Right lobe of liver (tissue), 4 donors: ENCODE measurements at regions not wholly inside any gene's neighbourhood (a gene's known extent, or its start where the extent isn't known, plus 50 kb on each side); places are given as distances from the start of the nearest gene placed in this dataset.

Source experiments
- POLR2A ChIP-seq: fragments of 450-650 bp; IDR thresholded peaks from one replicate; pipeline ENCODE4 v1.6.1; 2017; ENCODE audit warnings: antibody characterized with exemption, mild to moderate bottlenecking
- TF ChIP-seq, protein P1 (sequence below), 4 donors: fragments of 200-600 bp in 3 of 4; fragments of 450-650 bp in 1 of 4; IDR thresholded peaks; one replicate each; pipeline versions ENCODE4 v1.5.1 to v1.8.0; 2016 to 2022; ENCODE audit warnings: antibody characterized with exemption in 4 of 4, mild to moderate bottlenecking in 2 of 4
- donor health status: DM: no; HTN: no; CAD: no.
- donor health status: DM: no; HTN: no; CAD: no.
- donor health status: DM: no; HTN: yes; CAD: no.

DNA sequence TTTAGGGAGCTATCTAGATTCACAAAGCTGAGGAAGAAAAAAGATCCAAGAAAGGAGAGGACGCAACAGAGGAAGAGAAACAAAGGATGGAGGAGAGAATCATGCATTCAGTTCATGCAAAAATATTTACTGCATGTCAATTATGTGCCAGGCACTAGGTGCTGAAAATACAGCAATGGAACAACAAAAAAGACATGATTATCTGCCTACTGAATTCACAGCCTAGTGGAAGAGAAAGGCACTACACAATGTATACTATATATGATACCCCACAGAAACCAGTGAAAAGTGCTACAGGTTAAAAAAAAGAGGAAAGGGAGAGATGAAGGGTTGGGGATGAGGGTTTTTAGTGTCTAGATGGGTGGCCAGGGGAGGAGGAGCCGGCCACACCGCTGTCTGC, 520.4 kb upstream of the CELF2 start:
- TF ChIP-seq, protein P1, sequence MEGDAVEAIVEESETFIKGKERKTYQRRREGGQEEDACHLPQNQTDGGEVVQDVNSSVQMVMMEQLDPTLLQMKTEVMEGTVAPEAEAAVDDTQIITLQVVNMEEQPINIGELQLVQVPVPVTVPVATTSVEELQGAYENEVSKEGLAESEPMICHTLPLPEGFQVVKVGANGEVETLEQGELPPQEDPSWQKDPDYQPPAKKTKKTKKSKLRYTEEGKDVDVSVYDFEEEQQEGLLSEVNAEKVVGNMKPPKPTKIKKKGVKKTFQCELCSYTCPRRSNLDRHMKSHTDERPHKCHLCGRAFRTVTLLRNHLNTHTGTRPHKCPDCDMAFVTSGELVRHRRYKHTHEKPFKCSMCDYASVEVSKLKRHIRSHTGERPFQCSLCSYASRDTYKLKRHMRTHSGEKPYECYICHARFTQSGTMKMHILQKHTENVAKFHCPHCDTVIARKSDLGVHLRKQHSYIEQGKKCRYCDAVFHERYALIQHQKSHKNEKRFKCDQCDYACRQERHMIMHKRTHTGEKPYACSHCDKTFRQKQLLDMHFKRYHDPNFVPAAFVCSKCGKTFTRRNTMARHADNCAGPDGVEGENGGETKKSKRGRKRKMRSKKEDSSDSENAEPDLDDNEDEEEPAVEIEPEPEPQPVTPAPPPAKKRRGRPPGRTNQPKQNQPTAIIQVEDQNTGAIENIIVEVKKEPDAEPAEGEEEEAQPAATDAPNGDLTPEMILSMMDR (IDR thresholded peaks at IDR 0.05) = no peak
- no peak for TF ChIP-seq POLR2A
